ENCODE measurements at regions not wholly inside any gene's neighbourhood (a gene's known extent, or its start where the extent isn't known, plus 50 kb on each side); places are given as distances from the start of the nearest gene placed in this dataset.

DNA sequence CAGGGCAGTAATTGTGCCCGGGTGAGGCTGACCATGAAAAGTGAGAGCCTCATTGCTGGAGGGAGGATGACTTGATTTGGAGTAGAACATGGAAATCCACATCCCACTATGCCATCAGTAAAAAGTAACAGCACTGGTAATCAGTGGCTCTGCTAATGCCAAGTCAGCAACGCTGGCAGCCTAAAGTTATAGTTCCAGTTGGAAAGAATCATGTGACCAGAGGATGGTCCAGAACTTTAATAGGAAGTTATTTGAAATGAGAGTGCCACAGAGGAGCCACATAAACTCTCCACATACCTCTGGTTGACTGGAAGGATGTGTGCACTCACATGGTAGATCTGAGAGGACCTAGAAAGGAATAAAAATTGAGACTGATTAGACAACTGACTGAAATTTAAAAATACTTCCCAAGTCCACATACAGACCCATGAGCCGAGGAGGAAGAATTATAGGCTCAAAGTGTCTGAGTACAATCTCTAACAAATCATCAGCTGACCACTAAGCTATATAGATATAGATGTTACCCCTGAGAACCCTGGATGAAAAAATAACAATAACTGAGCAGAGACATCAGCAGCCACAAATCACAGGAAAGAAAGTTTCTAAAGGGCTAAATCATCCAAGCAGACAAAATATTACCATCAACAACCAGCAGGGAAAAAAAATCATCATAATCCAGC, 346.8 kb downstream of the STK39 start:
- DNase-seq, result no peak

- DNase-seq, result no peak
Measured at GRCh38 chr2:167898340-167898739, 349.1 kb downstream of the STK39 start.

DNA sequence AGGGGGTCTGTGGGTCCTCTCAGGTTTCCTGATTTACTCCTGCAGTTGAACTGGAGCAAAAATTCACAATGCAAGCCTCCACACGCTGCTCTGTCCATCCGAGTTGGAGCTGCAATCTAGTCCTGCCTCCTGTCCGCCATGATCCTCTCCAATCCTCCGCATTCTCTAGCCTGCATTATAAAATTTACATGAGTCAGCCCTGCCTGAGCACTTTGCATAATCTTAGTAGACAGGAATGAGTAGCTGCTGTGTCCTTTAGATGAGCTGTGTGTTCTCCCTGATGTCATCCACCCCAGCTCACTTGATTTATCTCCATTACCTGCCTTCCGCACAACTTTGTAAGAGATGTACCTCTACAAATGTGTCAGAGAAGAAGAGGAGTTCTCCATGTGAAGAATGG, 355.6 kb downstream of the STK39 start:
- DNase-seq, result no peak

DNA sequence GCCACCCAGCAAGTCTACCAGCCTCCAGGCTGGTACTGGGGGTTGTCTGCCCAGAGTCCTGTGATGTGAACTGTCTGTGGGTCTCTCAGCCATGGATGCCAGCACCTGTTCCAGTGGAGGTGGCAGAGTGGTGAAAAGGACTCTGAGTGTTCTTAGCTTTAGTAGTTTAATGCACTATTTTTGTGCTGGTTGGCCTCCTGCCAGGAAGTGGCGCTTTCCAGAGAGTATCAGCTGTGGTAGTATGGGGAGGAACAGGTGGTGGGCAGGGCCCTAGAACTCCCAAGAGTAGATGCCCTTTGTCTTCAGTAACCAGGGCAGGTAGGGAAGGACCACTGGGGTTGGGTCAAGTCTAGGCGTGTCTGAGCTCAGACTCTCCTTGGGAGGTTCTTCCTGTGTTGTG, 356.7 kb downstream of the STK39 start:
- no peak for DNase-seq

DNA sequence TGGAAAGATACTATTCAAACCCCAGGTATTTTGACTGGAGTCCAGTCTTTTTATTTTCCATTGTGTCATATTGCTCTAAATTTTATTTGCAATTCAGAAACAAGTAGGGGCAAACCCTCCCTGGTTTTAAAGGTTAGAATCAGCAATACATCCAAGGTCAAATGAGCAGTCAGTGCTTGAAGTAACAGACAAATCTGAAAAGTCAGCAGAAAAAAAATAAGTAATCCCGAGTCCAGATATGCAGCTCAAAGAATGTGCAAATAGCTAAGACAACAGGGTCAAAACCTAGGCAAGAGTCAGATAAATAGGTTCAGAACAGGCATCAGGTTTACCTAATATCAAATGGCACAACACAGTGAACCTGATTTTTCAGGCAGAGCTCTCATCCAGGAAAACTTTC, 367.0 kb downstream of the STK39 start:
- no peak for DNase-seq

- no peak for DNase-seq
Measured at GRCh38 chr2:167875529-167875928, 371.9 kb downstream of the STK39 start.

DNA sequence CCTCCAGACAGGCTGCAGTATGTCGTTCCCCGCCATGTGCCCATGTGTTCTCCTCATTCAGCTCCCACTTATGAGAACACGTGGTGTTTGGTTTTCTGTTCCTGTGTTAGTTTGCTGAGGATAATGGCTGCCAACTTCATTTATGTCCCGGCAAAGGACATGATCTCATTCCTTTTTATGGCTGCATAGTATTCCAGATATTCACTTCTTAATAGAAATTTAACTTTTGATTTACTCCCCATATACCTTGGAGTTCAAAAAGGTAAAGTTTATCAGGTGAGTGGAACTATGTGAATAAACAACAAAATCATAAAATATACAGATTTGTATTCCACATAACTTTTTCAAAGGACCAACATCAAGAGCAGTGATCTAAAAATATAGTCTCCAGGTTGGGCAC, 372.6 kb downstream of the STK39 start:
- DNase-seq, result no peak

GRCh38 chr2:167871286-167871685, 376.1 kb downstream of the STK39 start:
- no peak for DNase-seq

- DNase-seq, result no peak
Measured at GRCh38 chr2:167869200-167869599, 378.2 kb downstream of the STK39 start.

DNA sequence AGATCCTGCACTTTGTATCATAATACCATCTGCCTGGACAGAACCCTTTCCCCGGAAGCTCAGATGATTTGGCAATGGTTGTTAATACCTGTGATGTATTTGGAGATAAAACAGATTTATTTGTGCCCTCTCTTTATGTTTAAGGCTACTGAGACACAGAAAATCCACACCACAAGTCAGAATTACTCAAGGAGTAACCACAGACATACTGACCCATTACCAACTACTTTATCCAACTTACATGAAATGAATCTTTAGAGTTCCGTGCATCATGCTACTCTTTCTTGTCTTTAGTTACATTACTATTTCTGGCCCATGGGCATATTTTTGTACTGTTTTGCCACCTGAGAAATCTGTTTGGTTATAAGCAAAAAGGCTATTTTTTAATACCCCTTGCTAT, 384.0 kb downstream of the STK39 start:
- DNase-seq, result no peak

DNA sequence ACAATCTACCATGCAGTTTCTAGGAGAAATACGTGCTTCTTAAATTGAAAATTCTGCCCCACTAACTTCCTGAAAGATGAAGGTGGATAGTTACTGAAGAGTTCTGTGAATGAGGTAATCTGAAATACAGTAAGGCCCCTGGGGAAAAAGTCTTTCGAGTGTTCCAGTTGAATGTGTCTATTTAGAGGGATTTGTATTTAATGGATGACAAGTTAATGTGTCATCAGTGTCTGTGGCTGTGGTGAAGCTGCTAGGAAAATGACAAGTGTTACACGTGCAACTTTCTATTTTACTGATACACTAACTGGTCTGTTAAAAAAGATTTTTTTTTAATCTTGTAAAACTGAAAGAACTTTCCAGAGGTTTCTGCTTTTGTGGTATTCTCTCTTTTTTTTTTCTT, 384.6 kb downstream of the STK39 start:
- peak; percentile 49 for DNase-seq

- DNase-seq, result no peak
Measured at GRCh38 chr2:167862296-167862695, 385.1 kb downstream of the STK39 start.

GRCh38 chr2:167861574-167862193, 385.7 kb downstream of the STK39 start:
- DNase-seq, result no peak

DNA sequence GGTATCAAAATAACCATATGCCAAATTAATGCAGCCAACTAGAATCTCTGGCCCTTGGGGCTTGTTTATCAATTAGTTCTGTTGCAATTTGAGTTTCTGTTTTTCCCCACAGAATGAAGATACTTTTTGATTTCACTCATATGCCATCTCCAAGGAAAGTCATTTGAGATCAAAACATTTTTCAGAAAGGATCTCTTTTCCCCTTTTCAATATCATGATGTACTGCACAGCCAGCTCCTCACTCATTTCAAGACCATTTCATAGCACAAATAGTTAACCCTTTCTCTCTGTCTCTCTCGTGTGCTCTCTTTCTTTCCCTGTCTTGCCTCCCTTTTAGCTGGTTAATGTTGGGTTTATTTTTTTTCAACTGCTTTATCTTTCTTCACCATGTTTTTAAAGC, 387.3 kb downstream of the STK39 start:
- DNase-seq, result no peak

DNA sequence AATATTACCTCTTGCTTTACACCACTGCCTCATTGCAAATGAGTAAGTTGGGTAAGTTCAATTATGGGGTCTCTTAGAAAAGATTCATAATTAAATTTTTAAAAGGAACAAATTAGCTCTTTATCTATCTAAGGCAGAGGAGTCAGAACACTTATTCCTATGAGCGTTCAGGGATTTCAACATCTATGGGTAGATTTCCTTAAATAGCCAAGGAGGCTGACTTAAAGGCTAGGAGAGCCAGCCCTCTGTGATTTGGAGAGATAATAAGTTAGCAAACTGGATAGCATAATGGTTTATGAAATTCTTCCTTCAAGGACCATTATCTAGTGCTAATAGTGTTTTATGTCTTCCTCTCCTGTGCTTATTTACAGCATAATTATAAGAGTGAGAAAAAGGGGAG, 387.7 kb downstream of the STK39 start:
- DNase-seq, result no peak

DNA sequence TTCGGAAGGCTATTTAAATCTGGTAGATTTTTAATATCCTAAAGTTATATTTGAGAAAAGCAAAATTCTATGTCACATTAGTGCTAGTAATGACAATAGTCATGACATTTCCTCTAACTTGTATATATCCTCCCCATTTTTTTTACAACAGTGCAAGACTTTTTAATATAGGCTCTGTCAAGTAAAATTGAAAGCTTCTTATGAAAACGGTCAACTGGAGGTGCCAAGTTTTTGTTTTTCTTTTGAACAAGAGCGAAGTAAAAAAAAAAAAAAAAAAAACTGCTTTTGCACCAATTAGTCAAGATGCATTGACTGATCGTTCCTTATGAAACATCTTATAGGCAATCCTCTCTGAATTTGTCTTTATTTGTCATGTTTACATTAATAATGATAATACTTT, 389.3 kb downstream of the STK39 start:
- DNase-seq, result no peak

DNA sequence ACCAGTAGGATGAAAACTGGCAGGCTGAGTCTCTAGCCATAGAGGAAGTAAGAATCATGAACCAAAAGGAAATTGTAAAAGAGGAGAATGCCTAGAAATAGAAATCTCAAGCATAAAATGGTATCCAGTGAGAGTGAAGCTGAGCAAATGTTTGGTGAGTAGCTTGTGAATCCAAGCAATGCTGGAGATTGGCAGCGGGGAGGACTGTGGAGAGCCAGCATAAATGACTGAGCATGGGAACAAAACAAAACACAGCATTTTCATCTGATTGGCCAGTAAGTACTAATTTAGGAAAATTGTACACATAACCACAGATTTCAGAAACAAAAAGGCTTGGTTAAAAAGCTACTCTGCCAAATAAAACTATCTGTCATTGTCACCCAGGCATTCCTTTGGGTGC, 390.0 kb downstream of the STK39 start:
- DNase-seq, result no peak

DNA sequence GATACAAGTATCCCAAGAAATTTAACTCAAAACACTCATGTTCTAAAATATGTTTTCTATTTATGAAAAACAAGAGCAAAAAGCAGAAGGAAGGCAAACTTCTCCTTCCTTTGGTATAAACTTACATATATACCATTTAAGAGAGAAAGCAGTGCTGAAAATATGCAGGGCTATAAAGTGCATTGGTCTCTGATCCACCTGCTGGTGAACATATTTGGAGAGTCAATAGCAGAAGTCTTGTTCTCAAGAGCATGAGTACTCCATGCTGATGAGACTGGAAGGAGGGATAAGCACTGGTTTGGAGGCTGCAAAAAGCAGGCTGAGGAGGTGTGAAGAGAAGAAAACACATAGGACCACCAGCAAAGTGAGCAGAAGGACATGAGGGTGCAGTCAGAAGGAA, 391.2 kb downstream of the STK39 start:
- no peak for DNase-seq

DNA sequence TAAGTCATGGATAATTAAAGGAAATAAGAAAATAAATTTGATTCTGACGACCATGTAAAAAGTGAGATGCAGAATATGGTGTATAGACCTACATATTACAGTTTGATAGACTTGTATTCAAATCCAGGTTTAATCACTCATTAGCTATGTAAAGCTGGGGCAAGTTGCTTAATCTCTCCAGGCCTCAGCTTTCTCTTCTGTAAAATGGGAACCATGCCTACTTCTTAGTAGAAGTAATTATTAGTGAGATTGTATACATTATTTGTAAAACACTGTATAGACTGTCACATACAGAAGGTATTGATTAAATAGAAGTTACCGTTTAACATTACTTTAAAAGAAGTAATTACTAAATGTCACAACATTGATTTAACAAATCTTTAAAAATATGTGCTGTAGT, 392.2 kb downstream of the STK39 start:
- no peak for DNase-seq

- no peak for DNase-seq
Measured at GRCh38 chr2:167853717-167854116, 393.7 kb downstream of the STK39 start.

- DNase-seq, result no peak
Measured at GRCh38 chr2:167851876-167852275, 395.5 kb downstream of the STK39 start.

- DNase-seq, result no peak
Measured at GRCh38 chr2:167851323-167851860, 396.0 kb downstream of the STK39 start.

- DNase-seq, result no peak
Measured at GRCh38 chr2:167844714-167845530, 402.5 kb downstream of the STK39 start.

- no peak for DNase-seq
Measured at GRCh38 chr2:167843657-167844056, 403.7 kb downstream of the STK39 start.

Measured in EL (cell line).